SK-N-SH (cell line): ENCODE measurements at regions not wholly inside any gene's neighbourhood (a gene's known extent, or its start where the extent isn't known, plus 50 kb on each side); places are given as distances from the start of the nearest gene placed in this dataset.
"Not testable (repeated sequence)": the region's sequence is repeated elsewhere in the genome, so short reads cannot be mapped to it uniquely, and the experiment has no call there.

ENCODE experiments used
- CTCF ChIA-PET: fragments of 300-600, 350-600 bp; formaldehyde crosslinking; extraction: SDS; loops from one replicate; lab custom pipeline; 2021; lab: Yijun Ruan, JAX
- POLR2A ChIA-PET: fragments of 350-600 bp; sonication (Branson Sonifier 250); formaldehyde crosslinking; extraction: SDS; loops from one replicate; lab custom pipeline; 2020; ENCODE audit warnings: antibody characterized with exemption, inconsistent platforms; lab: Yijun Ruan, JAX
- DNase-seq: peaks from one replicate; pipeline ENCODE4 v3.0.0; 2012
- H2AFZ ChIP-seq: fragments of 200-600 bp; sonication (generic); 2 replicates; pipeline ENCODE4 v1.8.1; 2016; ENCODE audit warnings: antibody characterized with exemption, mild to moderate bottlenecking, low read depth
- H3F3A ChIP-seq: fragments of 200-600 bp; sonication (generic); replicated peaks from 2 replicates; pipeline ENCODE3; 2016; ENCODE audit warnings: antibody characterized with exemption, mild to moderate bottlenecking; ENCODE audit not compliant: insufficient read depth
- H3K27ac ChIP-seq, 2 experiments: fragments of 200-500 bp in 1 of 2; fragments of 200-600 bp in 1 of 2; sonication (Bioruptor generic) in 1 of 2; sonication (generic), shearing (Covaris generic) in 1 of 2; 2 replicates each; pipeline versions ENCODE4 v1.5.1 to v1.6.1; 2014 to 2016; ENCODE audit warnings: low read depth in 2 of 2, inconsistent platforms in 1 of 2, low read length in 1 of 2, mild to moderate bottlenecking in 1 of 2, mixed read lengths in 1 of 2
- H3K27me3 ChIP-seq: fragments of 200-600 bp; sonication (generic), shearing (Covaris generic); 2 replicates; pipeline ENCODE4 v1.6.1; 2016; ENCODE audit warnings: mixed run types; ENCODE audit not compliant: insufficient read depth
- H3K36me3 ChIP-seq, 2 experiments: fragments of 200-500 bp in 1 of 2; fragments of 200-600 bp in 1 of 2; sonication (Bioruptor generic) in 1 of 2; sonication (generic) in 1 of 2; replicated peaks in 1 of 2; 2 replicates each; pipeline versions ENCODE3 to v1.5.1; 2014 to 2016; ENCODE audit warnings: low read length in 1 of 2, mild to moderate bottlenecking in 1 of 2; ENCODE audit not compliant: insufficient read depth in 2 of 2, control insufficient read depth in 1 of 2
- H3K4me1 ChIP-seq, 2 experiments: fragments of 200-500 bp in 1 of 2; fragments of 200-600 bp in 1 of 2; sonication (Bioruptor generic) in 1 of 2; sonication (generic), shearing (Covaris generic) in 1 of 2; 2 replicates each; pipeline versions ENCODE4 v1.5.1 to v1.6.1; 2014 to 2016; ENCODE audit warnings: low read depth in 1 of 2, low read length in 1 of 2, mixed run types in 1 of 2; ENCODE audit not compliant: insufficient read depth in 2 of 2, control insufficient read depth in 1 of 2
- H3K4me2 ChIP-seq: fragments of 200-600 bp; sonication (generic), shearing (Covaris generic); 2 replicates; pipeline ENCODE4 v1.6.1; 2017; ENCODE audit warnings: mixed run types
- H3K4me3 ChIP-seq, 2 experiments: fragments of 200-500 bp in 1 of 2; fragments of 200-600 bp in 1 of 2; sonication (Bioruptor generic) in 1 of 2; sonication (generic), shearing (Covaris generic) in 1 of 2; 2 replicates each; pipeline versions ENCODE4 v1.5.1 to v1.8.1; 2014 to 2016; ENCODE audit warnings: low read depth in 2 of 2, inconsistent platforms in 1 of 2, low read length in 1 of 2, mild to moderate bottlenecking in 1 of 2, mixed read lengths in 1 of 2, moderate library complexity in 1 of 2
- H3K79me2 ChIP-seq: fragments of 200-600 bp; sonication (generic); 2 replicates; pipeline ENCODE4 v1.8.1; 2017; ENCODE audit warnings: mild to moderate bottlenecking; ENCODE audit not compliant: insufficient read depth
- H3K9ac ChIP-seq: fragments of 200-600 bp; sonication (generic); 2 replicates; pipeline ENCODE4 v1.6.1; 2017; ENCODE audit warnings: mixed run types
- H3K9me2 ChIP-seq: fragments of 200-600 bp; sonication (generic); 2 replicates; pipeline ENCODE4 v1.6.1; 2017; ENCODE audit warnings: mixed run types
- H3K9me3 ChIP-seq: fragments of 200-600 bp; sonication (generic); 2 replicates; pipeline ENCODE4 v1.6.1; 2017; ENCODE audit warnings: mixed run types, mild to moderate bottlenecking, moderate library complexity
- H4K20me1 ChIP-seq: fragments of 200-600 bp; sonication (generic); 2 replicates; pipeline ENCODE4 v1.6.1; 2017; ENCODE audit warnings: mild to moderate bottlenecking, mixed run types; ENCODE audit not compliant: insufficient read depth
- CHD2 ChIP-seq: fragments of 150-350 bp; IDR thresholded peaks from 2 replicates; pipeline ENCODE4 v1.6.1; 2018; ENCODE audit warnings: low read length; ENCODE audit not compliant: partially characterized antibody
- EZH2phosphoT487 ChIP-seq: fragments of 200-600 bp; sonication (generic); IDR thresholded peaks from 2 replicates; pipeline ENCODE4 v1.6.1; 2017; ENCODE audit warnings: low read depth, mixed run types, mild to moderate bottlenecking, antibody characterized with exemption, moderate library complexity, borderline replicate concordance
- GATA2 ChIP-seq: sonication (generic); formaldehyde crosslinking; IDR thresholded peaks from 2 replicates; pipeline ENCODE4 v1.5.0; 2020; ENCODE audit warnings: mild to moderate bottlenecking, missing genetic modification reagents
- MEF2A ChIP-seq: IDR thresholded peaks from 2 replicates; pipeline ENCODE4 v1.4.0; 2012; ENCODE audit warnings: low read depth, borderline replicate concordance
- RXRA ChIP-seq: IDR thresholded peaks from 2 replicates; pipeline ENCODE4 v1.4.0; 2012; ENCODE audit warnings: low read depth, mild to moderate bottlenecking, borderline replicate concordance
- TEAD4 ChIP-seq: IDR thresholded peaks from 2 replicates; pipeline ENCODE4 v1.4.0; 2012; ENCODE audit warnings: mild to moderate bottlenecking, borderline replicate concordance; ENCODE audit not compliant: insufficient read depth
- YY1 ChIP-seq: IDR thresholded peaks from 2 replicates; pipeline ENCODE4 v1.4.0; 2012; ENCODE audit warnings: low read depth, mild to moderate bottlenecking
- WGBS: methylation state at CpG from one replicate; pipeline ENCODE4 v1.1.6; 2017; ENCODE audit warnings: low lambda C conversion rate; 5-methylcytosine and 5-hydroxymethylcytosine counted together
- TF ChIP-seq, protein P1 (sequence below): IDR thresholded peaks from 2 replicates; pipeline ENCODE4 v1.4.0; 2012; ENCODE audit warnings: low read depth
- TF ChIP-seq, protein P2 (sequence below): IDR thresholded peaks from 2 replicates; pipeline ENCODE4 v1.4.0; 2012; ENCODE audit warnings: low read depth, borderline replicate concordance

DNA sequence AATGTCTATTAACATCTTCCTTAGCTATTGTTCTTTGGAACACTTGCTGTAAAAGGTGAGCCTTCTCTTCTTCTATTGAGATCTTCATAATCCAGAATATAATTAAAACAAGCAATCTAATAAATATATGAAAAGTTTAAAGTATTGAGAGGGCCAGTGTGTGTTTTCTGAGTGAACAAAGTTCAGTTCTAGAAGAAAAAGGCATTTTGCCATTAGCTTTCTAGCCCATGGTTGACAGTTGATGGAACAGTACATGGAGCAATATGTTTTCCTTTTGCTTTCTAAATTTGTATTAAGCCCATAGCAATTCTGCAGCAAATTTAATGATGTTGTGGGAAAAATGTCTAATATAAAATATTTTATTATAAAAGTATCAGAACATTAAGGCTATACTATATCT, 853.0 kb downstream of the TRHDE start:
- no peak for TF ChIP-seq YY1
- ChIA-PET POLR2A (no interaction called here), CTCF (no interaction called here)
- H3K27me3 ChIP-seq: no peaks in the 10 kb centered on the region
- H3K27ac ChIP-seq: no peak overlapping the region
- H3K9ac ChIP-seq: no peak overlapping the region
- no peaks in the 10 kb centered on the region for H4K20me1 ChIP-seq
- DNase-seq: no peak
- no peaks in the 10 kb centered on the region for H3K9me3 ChIP-seq
- H3K36me3 ChIP-seq: no peaks in the 10 kb centered on the region
- H3K9me2 ChIP-seq: 0 out of 2 replicates have a peak, but pooled peaks cover 1% of the 10 kb centered on the region
- no peak overlapping the region for H3K4me2 ChIP-seq
- H2AFZ ChIP-seq: no peak overlapping the region
- no peaks in the 10 kb centered on the region for H3K4me1 ChIP-seq
- no peaks in the 10 kb centered on the region for H3F3A ChIP-seq
- no peak overlapping the region for H3K4me3 ChIP-seq
- no peaks in the 10 kb centered on the region for H3K79me2 ChIP-seq

DNA sequence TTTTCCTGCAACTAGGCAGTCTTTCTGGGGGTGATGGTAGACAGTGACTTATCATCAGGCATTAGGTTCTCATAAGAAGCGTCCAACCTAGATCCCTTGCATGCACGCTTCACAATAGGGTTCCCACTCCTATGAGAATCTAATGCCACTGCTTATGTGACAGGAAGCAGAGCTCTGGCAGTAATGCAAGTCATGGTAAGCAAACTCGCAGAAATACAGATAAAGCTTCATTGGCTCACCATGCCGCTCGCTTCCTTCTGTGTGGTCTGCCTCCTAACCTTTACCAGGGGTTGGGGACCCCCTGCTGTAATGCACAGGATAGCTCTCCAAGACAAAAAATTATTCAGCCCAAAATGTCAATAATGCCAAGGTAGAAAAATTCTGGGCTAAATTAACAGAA, 864.2 kb downstream of the TRHDE start:
- POLR2A ChIA-PET: no interaction called here
- no peaks in the 10 kb centered on the region for H3K9me3 ChIP-seq
- H3K4me3 ChIP-seq: no peak overlapping the region
- no peaks in the 10 kb centered on the region for H3K4me1 ChIP-seq
- H3F3A ChIP-seq: no peaks in the 10 kb centered on the region
- CTCF ChIA-PET: interaction anchor here (1.3 kb wide), 1 partner anchor 29 kb away, joined by 3 read pairs; no protein-coding TSS in a partner anchor
- no peak overlapping the region for H3K27ac ChIP-seq
- H3K4me2 ChIP-seq: no peak overlapping the region
- TF ChIP-seq TEAD4: no peak
- TF ChIP-seq MEF2A: no peak
- no peak for TF ChIP-seq RXRA
- no peak for TF ChIP-seq GATA2 (CRISPR knock-in tag)
- TF ChIP-seq, protein P1, sequence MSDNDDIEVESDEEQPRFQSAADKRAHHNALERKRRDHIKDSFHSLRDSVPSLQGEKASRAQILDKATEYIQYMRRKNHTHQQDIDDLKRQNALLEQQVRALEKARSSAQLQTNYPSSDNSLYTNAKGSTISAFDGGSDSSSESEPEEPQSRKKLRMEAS: no peak
- no peak for TF ChIP-seq CHD2
- TF ChIP-seq, protein P2, sequence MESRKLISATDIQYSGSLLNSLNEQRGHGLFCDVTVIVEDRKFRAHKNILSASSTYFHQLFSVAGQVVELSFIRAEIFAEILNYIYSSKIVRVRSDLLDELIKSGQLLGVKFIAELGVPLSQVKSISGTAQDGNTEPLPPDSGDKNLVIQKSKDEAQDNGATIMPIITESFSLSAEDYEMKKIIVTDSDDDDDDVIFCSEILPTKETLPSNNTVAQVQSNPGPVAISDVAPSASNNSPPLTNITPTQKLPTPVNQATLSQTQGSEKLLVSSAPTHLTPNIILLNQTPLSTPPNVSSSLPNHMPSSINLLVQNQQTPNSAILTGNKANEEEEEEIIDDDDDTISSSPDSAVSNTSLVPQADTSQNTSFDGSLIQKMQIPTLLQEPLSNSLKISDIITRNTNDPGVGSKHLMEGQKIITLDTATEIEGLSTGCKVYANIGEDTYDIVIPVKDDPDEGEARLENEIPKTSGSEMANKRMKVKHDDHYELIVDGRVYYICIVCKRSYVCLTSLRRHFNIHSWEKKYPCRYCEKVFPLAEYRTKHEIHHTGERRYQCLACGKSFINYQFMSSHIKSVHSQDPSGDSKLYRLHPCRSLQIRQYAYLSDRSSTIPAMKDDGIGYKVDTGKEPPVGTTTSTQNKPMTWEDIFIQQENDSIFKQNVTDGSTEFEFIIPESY: no peak
- TF ChIP-seq EZH2phosphoT487: no peak
- no peak overlapping the region for H2AFZ ChIP-seq
- 20% methylated on average over 5 of the region's 5 CpGs for WGBS
- H3K9ac ChIP-seq: no peak overlapping the region
- H4K20me1 ChIP-seq: no peaks in the 10 kb centered on the region
- no peak for DNase-seq
- no peaks in the 10 kb centered on the region for H3K27me3 ChIP-seq
- H3K9me2 ChIP-seq: no peaks in the 10 kb centered on the region
- no peaks in the 10 kb centered on the region for H3K79me2 ChIP-seq
- no peaks in the 10 kb centered on the region for H3K36me3 ChIP-seq

DNA sequence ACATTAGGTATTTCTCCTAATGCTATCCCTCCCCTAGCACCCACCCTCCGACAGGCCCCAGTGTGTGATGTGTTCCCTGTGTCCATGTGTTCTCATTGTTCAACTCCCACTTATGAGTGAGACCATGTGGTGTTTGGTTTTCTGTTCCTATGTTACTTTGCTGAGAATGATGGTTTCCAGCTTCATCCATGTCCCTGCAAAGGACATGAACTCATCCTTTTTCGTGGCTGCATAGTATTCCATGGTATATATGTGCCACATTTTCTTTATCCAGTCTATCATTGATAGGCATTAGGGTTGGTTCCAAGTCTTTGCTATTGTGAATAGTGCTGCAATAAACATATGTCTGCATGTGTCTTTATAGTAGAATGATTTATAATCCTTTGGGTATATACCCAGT, 867.5 kb downstream of the TRHDE start:
- H4K20me1 ChIP-seq, H3K36me3 ChIP-seq, H2AFZ ChIP-seq, H3K9me3 ChIP-seq, H3K79me2 ChIP-seq, POLR2A ChIA-PET, H3K27me3 ChIP-seq, H3K9me2 ChIP-seq, H3K27ac ChIP-seq, DNase-seq, H3K4me3 ChIP-seq, H3K9ac ChIP-seq, H3F3A ChIP-seq, CTCF ChIA-PET, H3K4me1 ChIP-seq, H3K4me2 ChIP-seq: not testable (repeated sequence)
- 9% methylated on average over 2 of the region's 2 CpGs for WGBS
